GM19324 (cell line): ENCODE measurements at regions not wholly inside any gene's neighbourhood (a gene's known extent, or its start where the extent isn't known, plus 50 kb on each side); places are given as distances from the start of the nearest gene placed in this dataset.

Experiments used
- ATAC-seq: cut with Tn5 transposase; IDR thresholded peaks from one replicate; pipeline ENCODE4 v1.9.1; 2021; ENCODE audit warnings: mild to moderate bottlenecking, moderate library complexity; ENCODE audit not compliant: unreplicated experiment, low FRiP score

- ATAC-seq = no peak
Observed at GRCh38 chr6:122077603-122078002, 321.8 kb upstream of the HSF2 start.

- ATAC-seq = no peak
Observed at GRCh38 chr6:122078481-122078880, 321.0 kb upstream of the HSF2 start.

- ATAC-seq = no peak
Observed at GRCh38 chr6:122079916-122080315, 319.5 kb upstream of the HSF2 start.

DNA sequence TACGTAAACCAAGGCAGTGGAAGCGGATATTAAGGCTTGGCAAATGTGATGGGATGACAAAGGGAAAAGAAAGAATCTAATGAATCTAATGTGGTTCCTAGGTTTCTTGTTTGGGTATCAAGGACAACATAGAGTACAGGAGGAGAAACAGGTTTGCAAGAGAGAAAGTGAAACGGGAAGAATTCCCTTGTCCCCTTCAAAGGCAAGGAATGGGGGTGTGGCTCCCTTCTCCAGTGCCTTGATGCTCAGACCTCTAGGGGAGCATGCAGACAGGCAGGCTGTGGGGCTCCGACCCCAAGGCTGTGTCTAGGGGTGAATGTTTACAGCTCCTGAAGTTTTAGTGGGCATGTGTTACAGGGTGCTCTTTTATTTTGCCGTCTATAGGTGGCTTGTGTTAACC lies 317.5 kb upstream of the HSF2 start:
- no peak for ATAC-seq

- ATAC-seq = no peak
Observed at GRCh38 chr6:122082370-122082769, 317.1 kb upstream of the HSF2 start.

- no peak for ATAC-seq
Observed at GRCh38 chr6:122092366-122092765, 307.1 kb upstream of the HSF2 start.

DNA sequence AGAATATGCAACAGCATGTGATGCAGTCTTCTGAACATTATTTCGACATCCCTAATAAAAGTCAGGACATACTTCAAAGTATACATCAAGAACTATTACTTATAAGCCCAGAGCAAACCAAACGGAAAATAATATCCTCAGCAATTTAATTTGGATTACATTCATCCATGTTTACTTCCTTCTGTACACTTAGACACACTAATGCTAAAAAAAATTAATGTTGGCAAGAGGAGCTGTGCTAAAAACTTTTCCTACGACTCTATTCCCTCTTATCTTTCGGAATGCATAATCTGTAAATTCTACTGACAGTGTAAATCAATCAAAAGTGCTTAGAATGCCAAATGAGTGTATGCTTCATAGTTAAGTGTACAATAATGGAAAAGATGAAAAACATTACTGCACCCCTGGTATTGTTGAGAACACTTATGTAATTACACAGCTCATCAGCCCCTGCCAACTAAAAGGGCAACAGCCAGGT lies 301.2 kb upstream of the HSF2 start:
- ATAC-seq = no peak

DNA sequence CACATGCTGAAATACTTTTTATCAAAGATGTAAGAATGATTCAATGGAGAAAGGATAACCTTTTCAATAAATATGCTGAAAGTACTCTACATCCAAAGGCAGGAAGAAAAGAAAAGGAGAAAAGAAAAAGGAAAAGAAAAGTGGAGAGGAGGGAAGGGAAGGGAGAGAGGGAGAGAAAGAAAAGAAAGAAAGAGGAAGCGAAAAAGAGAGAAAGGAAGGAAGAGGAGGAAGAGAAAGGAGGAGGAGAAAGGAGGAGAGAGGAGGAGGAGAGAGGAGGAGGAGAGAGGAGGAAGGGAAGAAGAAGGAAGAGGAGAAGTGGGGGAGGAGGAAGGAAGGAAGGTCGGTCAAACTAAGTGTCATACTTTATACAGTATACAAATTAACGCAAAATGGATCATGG lies 297.4 kb upstream of the HSF2 start:
- no peak for ATAC-seq

DNA sequence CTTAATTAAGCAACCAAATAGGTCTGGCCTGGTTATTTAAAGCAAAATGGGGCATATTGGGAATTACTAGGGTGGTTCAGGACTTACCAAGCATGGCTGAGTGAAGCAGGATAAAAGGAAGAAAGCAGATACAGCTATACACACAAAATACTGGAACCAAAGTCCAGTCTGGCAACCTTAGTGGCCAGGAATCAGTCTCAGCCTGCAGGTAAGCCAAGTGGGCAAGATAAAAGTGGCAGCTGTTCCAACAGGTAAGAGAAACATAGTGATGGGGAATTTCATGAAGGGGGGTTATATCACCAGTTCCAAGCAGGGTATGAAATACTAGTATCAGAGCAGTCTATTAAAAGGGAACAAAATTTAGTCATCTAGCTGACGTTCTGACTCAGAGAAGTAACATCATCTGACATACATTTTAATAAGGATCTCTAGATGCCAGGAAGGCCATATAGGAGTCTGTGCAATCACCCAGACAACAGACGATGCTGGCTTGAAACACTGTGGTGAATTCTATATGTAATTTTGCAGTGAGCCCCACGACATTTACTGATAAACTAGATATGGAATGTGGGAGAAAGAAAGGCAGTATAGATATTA lies 292.1 kb upstream of the HSF2 start:
- ATAC-seq = no peak

DNA sequence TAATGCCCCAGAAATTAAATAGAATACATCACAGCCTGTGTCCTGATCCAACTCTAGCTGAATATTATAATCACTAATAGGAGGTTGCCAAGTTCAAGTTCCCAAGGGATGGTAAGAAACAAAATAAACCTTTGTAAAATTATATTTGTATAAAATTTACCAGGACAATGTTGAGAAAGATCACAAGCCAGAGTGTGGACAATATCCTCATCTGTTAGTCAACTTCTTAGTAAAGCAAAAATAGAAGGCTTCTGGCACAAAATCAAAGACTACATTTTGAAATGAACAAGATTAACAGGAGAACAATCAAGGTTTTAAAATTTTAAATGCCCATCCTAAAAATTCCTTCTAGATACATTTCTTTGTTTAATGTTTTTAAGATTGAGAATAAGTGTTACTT lies 290.4 kb upstream of the HSF2 start:
- no peak for ATAC-seq

- no peak for ATAC-seq
Observed at GRCh38 chr6:122114717-122115116, 284.7 kb upstream of the HSF2 start.

DNA sequence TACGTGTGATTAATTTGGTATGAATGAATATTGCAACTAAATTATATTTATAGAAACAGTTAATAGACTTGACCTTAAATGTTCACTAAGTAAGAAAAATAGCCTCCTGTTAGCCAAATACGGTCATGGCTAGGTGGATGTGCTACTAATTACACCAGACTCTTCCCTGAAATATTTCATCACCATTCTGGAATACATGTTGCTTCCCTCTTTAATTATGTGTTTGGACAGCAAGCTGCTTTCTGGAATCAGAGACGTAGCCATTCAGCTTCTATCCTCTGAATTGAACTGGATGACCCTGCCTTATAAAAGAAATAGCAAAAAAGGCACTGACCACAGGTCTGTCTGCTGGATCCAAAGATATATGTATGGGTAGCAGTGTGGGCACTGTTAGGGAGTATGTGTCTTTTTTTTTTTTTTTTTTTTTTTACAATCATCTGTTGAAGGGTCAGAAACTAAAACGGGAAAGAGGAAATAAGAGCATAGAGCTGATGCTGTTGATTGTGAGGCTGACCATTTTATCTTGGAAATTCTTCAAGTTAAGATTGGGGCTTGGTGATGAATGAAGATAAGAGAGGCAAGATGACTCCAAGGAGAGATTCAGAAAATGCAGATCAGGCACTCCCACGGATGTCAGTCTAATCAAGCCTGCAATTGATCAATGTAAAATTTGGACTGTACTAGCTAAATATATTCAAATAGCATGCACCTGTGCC lies 283.2 kb upstream of the HSF2 start:
- no peak for ATAC-seq

- ATAC-seq = no peak
Observed at GRCh38 chr6:122116835-122117627, 282.4 kb upstream of the HSF2 start.

DNA sequence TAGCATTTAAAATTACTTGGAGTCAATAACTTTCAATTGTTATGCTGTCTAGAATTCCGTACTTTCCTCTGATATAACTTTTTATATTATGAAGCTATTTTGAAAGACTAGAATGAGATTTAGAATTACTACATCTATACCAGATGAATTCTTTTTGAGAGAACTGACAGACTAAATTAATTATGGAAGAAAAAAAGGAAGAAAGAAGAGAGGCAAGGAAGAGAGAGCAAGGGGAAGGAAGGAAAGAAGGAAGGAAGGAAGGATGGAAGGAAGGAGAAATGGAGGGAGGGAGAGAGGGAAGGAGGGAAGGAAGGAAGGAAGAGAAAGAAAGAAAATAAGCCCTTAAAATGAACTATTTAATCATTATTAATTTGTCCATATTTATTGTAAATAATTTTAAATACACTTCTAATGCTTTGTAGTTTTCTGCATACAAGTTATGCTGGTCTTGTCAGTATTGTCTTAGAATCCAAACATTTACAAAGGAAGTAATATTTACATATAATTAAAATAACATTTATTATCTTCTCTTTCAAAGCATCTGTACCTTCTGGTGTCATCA lies 280.4 kb upstream of the HSF2 start:
- ATAC-seq = no peak

- no peak for ATAC-seq
Observed at GRCh38 chr6:122122202-122122601, 277.2 kb upstream of the HSF2 start.

GRCh38 chr6:122122686-122123085 lies 276.8 kb upstream of the HSF2 start:
- ATAC-seq = no peak

DNA sequence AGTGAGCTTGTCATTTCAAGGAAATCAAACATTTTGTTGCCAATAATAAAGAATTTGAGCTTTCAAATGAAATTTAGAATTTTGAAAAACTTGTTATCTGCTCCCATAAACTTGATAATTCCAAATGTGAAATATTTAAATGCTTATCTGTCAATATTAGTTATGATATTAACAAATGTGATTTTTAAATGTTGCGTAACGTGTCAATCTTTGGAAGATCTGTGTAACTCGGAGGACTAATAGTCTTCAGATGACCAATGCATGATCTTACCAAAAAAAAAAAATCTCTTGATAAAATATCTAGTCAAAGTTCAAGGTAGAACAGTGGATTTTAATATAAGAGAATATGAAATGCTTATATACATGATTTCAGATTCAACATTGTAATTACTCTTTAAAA lies 274.5 kb upstream of the HSF2 start:
- no peak for ATAC-seq

DNA sequence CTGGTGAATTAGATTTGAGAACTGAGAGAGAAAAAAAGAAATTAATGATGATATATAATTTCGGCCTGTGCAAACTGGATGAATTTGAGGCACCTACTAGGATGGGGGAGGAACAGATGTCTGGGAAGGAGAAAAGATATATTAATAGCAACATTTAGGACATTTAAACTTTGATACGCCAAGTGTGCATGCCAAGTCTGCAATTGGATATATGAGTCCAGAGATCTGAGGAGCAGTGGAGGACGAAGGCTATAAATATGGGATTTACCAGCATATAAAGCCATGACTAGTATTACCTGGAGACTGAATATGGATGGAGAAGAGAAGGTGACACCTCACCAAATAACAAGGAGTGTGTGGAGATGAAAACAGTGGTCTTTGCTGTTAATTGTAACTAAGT lies 272.6 kb upstream of the HSF2 start:
- ATAC-seq = no peak

GRCh38 chr6:122128445-122128844 lies 271.0 kb upstream of the HSF2 start:
- no peak for ATAC-seq

DNA sequence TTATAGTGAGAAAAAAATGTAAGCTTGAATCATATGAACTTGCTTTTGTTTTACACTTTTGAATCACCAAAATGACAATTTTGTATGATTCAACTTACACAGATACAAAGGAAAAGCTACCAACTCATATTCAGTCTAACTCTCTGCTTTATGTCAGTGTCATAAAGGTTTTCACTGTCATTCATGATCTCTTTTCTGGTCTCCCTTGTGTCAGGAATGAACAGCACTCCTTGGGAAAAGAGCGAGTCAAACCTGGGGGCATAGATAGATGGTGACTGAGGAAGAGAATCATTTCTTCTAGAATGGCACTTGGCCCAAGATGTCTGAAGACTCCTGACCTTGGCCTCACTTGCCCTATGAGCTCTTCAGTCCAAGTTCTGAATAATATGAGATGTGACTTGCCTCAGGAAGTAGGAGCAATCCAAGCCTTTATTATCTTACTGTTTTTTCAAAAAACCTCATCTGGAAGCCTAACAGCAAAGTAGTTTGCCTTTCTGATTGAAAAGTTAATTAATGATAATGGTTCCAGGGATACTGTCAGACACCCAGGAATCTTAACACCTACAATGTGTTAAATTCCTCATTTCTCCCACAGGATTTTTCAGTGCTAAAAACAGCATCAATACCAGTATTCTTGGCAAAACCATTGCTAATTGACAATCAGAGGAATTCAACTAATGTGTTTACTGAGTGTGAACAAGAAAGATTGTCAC lies 270.0 kb upstream of the HSF2 start:
- no peak for ATAC-seq

GRCh38 chr6:122130026-122130348 lies 269.5 kb upstream of the HSF2 start:
- no peak for ATAC-seq
